HCT116 (cell line): ENCODE measurements at regions not wholly inside any gene's neighbourhood (a gene's known extent, or its start where the extent isn't known, plus 50 kb on each side); places are given as distances from the start of the nearest gene placed in this dataset.

Experiments used
- ATAC-seq: fragments of 200-7000 bp; cut with Tn5 transposase; 2 replicates; pipeline ENCODE4 v1.9.1; 2020; ENCODE audit warnings: mild to moderate bottlenecking, moderate library complexity
- BruUV-seq: library from RNA; stranded (reverse); fragments of 400-500 nt; replicated peaks from 2 replicates; lab custom pipeline; 2021; lab: Mats Ljungman, UMichigan
- CTCF ChIA-PET: fragments of 300-600 bp; sonication (Branson Sonifier 250); formaldehyde crosslinking; loops from one replicate; lab custom pipeline; 2021; ENCODE audit warnings: antibody characterized with exemption; lab: Charles Lee
- POLR2A ChIA-PET: fragments of 300-600, 350-600 bp; sonication (Branson Sonifier 250); formaldehyde crosslinking; loops from one replicate; lab custom pipeline; 2021; ENCODE audit warnings: antibody characterized with exemption; lab: Charles Lee
- RAD21 ChIA-PET, 2 experiments: fragments of 300-600 bp; sonication (Branson Sonifier 250); formaldehyde crosslinking; loops; one replicate each; lab custom pipeline; 2023; ENCODE audit warnings: low total read pairs in 2 of 2; ENCODE audit not compliant: uncharacterized antibody in 2 of 2, unreplicated experiment in 2 of 2, low non-redundant PET in 1 of 2; lab: Charles Lee
- DNase-seq: peaks from one replicate; pipeline ENCODE4 v3.0.0-alpha.2; 2010; ENCODE audit warnings: low read depth, low spot score
- H2AFZ ChIP-seq: fragments of 200-600 bp; shearing (Covaris generic), sonication (generic); 2 replicates; pipeline ENCODE4 v1.6.1; 2017; ENCODE audit warnings: low read depth, mixed run types, mixed read lengths, antibody characterized with exemption, low read length; ENCODE audit not compliant: poor library complexity, severe bottlenecking
- H3K27ac ChIP-seq: 2 replicates; pipeline ENCODE4 v1.5.1; 2012; ENCODE audit warnings: low read depth, low read length
- H3K27me3 ChIP-seq: fragments of 200-600 bp; sonication (generic); 2 replicates; pipeline ENCODE4 v1.6.1; 2016; ENCODE audit warnings: mixed run types, low read length, mixed read lengths; ENCODE audit not compliant: insufficient read depth
- H3K36me3 ChIP-seq, 2 experiments: fragments of 200-500 bp in 1 of 2; fragments of 200-600 bp in 1 of 2; sonication (Bioruptor generic) in 1 of 2; sonication (generic) in 1 of 2; 2 replicates each; pipeline versions ENCODE4 v1.5.1 to v1.6.1; 2014 to 2016; ENCODE audit warnings: low read length in 2 of 2, inconsistent platforms in 1 of 2, mixed read lengths in 1 of 2, mixed run types in 1 of 2; ENCODE audit not compliant: insufficient read depth in 2 of 2, control insufficient read depth in 1 of 2
- H3K4me1 ChIP-seq, 2 experiments: fragments of 200-600 bp in 1 of 2; sonication (generic) in 1 of 2; 2 replicates each; pipeline versions ENCODE4 v1.5.1 to v1.6.1; 2012 to 2017; ENCODE audit warnings: low read length in 2 of 2, inconsistent platforms in 1 of 2, mild to moderate bottlenecking in 1 of 2, mixed read lengths in 1 of 2, mixed run types in 1 of 2, moderate library complexity in 1 of 2; ENCODE audit not compliant: insufficient read depth in 2 of 2, control insufficient read depth in 1 of 2
- H3K4me2 ChIP-seq: fragments of 200-600 bp; sonication (generic); 2 replicates; pipeline ENCODE4 v1.6.1; 2017; ENCODE audit warnings: mixed run types, low read length, mixed read lengths
- H3K4me3 ChIP-seq, 2 experiments: fragments of 200-600 bp in 1 of 2; sonication (generic) in 1 of 2; replicated peaks in 1 of 2; 2 replicates each; pipeline ENCODE4 v1.5.1; 2011 to 2016; ENCODE audit warnings: low read length in 2 of 2, control low read depth in 1 of 2, low read depth in 1 of 2, mild to moderate bottlenecking in 1 of 2, mixed read lengths in 1 of 2, mixed run types in 1 of 2
- H3K79me2 ChIP-seq: fragments of 200-600 bp; sonication (generic); 2 replicates; pipeline ENCODE4 v1.6.1; 2017; ENCODE audit warnings: mild to moderate bottlenecking, mixed run types, low read length, moderate library complexity, mixed read lengths; ENCODE audit not compliant: insufficient read depth
- H3K9ac ChIP-seq: fragments of 200-600 bp; sonication (generic); 2 replicates; pipeline ENCODE4 v1.6.1; 2016; ENCODE audit warnings: low read length, mixed read lengths
- H3K9me2 ChIP-seq: fragments of 200-600 bp; sonication (generic), shearing (Covaris generic); 2 replicates; pipeline ENCODE4 v1.6.1; 2017; ENCODE audit warnings: mixed run types, mild to moderate bottlenecking, moderate library complexity; ENCODE audit not compliant: insufficient read depth
- H3K9me3 ChIP-seq, 2 experiments: fragments of 200-500 bp in 1 of 2; fragments of 200-600 bp in 1 of 2; sonication (Bioruptor generic) in 1 of 2; sonication (generic) in 1 of 2; 2 replicates each; pipeline ENCODE4 v1.6.1; 2014 to 2017; ENCODE audit warnings: low read length in 2 of 2, mixed read lengths in 2 of 2, inconsistent platforms in 1 of 2, low read depth in 1 of 2, mild to moderate bottlenecking in 1 of 2, mixed run types in 1 of 2, moderate library complexity in 1 of 2; ENCODE audit not compliant: control insufficient read depth in 1 of 2, insufficient read depth in 1 of 2
- H4K20me1 ChIP-seq: fragments of 200-600 bp; sonication (generic), shearing (Covaris generic); 2 replicates; pipeline ENCODE4 v1.6.1; 2017; ENCODE audit warnings: mixed run types, mild to moderate bottlenecking, moderate library complexity; ENCODE audit not compliant: insufficient read depth
- ATF3 ChIP-seq: IDR thresholded peaks from 2 replicates; pipeline ENCODE4 v1.6.1; 2012
- CEBPB ChIP-seq: IDR thresholded peaks from 2 replicates; pipeline ENCODE4 v1.6.1; 2012; ENCODE audit warnings: low read depth
- EGR1 ChIP-seq: IDR thresholded peaks from 2 replicates; pipeline ENCODE4 v1.6.1; 2012; ENCODE audit warnings: low read depth
- ELF1 ChIP-seq: IDR thresholded peaks from 2 replicates; pipeline ENCODE4 v1.6.1; 2012; ENCODE audit warnings: low read depth, borderline replicate concordance
- EZH2 ChIP-seq: fragments of 200-600 bp; sonication (generic); IDR thresholded peaks from 2 replicates; pipeline ENCODE4 v1.6.1; 2017; ENCODE audit warnings: antibody characterized with exemption, mixed run types
- EZH2phosphoT487 ChIP-seq: fragments of 200-600 bp; IDR thresholded peaks from 2 replicates; pipeline ENCODE4 v1.6.1; 2018; ENCODE audit warnings: antibody characterized with exemption, borderline replicate concordance
- FOSL1 ChIP-seq: IDR thresholded peaks from 2 replicates; pipeline ENCODE4 v1.6.1; 2012; ENCODE audit warnings: low read depth
- POLR2A ChIP-seq: IDR thresholded peaks from 2 replicates; pipeline ENCODE4 v1.7.0; 2011; ENCODE audit warnings: borderline replicate concordance; ENCODE audit not compliant: insufficient read depth, insufficient read length; ENCODE audit errors: extremely low read depth
- POLR2AphosphoS5 ChIP-seq: IDR thresholded peaks from 2 replicates; pipeline ENCODE4 v1.6.1; 2011; ENCODE audit warnings: mild to moderate bottlenecking, low read depth, low read length, moderate library complexity
- RAD21 ChIP-seq: IDR thresholded peaks from 2 replicates; pipeline ENCODE4 v1.6.1; 2012; ENCODE audit warnings: low read depth, mild to moderate bottlenecking
- REST ChIP-seq: IDR thresholded peaks from 2 replicates; pipeline ENCODE4 v1.6.1; 2012; ENCODE audit warnings: low read depth
- SIN3A ChIP-seq: IDR thresholded peaks from 2 replicates; pipeline ENCODE4 v1.6.1; 2012; ENCODE audit warnings: low read depth
- SP1 ChIP-seq: IDR thresholded peaks from 2 replicates; pipeline ENCODE4 v1.6.1; 2012; ENCODE audit warnings: low read depth
- SRF ChIP-seq: IDR thresholded peaks from 2 replicates; pipeline ENCODE4 v1.6.1; 2012; ENCODE audit warnings: low read depth
- TCF7L2 ChIP-seq: IDR thresholded peaks from 2 replicates; pipeline ENCODE4 v1.7.0; 2011; ENCODE audit warnings: borderline replicate concordance, inconsistent platforms; ENCODE audit not compliant: insufficient read depth, insufficient read length; ENCODE audit errors: extremely low read depth
- intact Hi-C: fragments of 100-400 bp; cut with micrococcal nuclease; formaldehyde crosslinking; loops from 2 replicates; pipeline ENCODE4 v1.10.0; 2022
- TF ChIP-seq, protein P1 (sequence below), 3 experiments: fragments of 200-600 bp in 1 of 3; sonication (generic) in 1 of 3; IDR thresholded peaks in 2 of 3; conservative IDR thresholded peaks in 1 of 3; 2 replicates each; pipeline ENCODE4 v1.5.1; 2012 to 2017; ENCODE audit warnings: low read depth in 2 of 3, low read length in 2 of 3, antibody characterized with exemption in 1 of 3, borderline replicate concordance in 1 of 3, control low read depth in 1 of 3, mild to moderate bottlenecking in 1 of 3, mixed read lengths in 1 of 3, mixed run types in 1 of 3, moderate library complexity in 1 of 3; ENCODE audit not compliant: insufficient read depth in 1 of 3

GRCh38 chr2:13201924-13202323 is 485.2 kb downstream of the TRIB2 start:
- BruUV-seq, result no TSS peak
- Histone ChIP-seq H3K9ac (no peak overlapping the region), H3K27ac (no peak overlapping the region), H3K79me2 (no peaks in the 10 kb centered on the region), H3K4me3 (no peak overlapping the region), H3K9me2 (no peaks in the 10 kb centered on the region), H3K9me3 (no peaks in the 10 kb centered on the region), H3K4me1 (no peaks in the 10 kb centered on the region), H2AFZ (no peak overlapping the region), H3K27me3 (no peaks in the 10 kb centered on the region), H4K20me1 (no peaks in the 10 kb centered on the region), H3K36me3 (no peaks in the 10 kb centered on the region), H3K4me2 (no peak overlapping the region)
- ChIA-PET CTCF (no interaction called here), RAD21 (no interaction called here), POLR2A (no interaction called here)
- DNase-seq (no peak), ATAC-seq (no peak)
- TF ChIP-seq EZH2 (no peak), SRF (no peak)
- intact Hi-C loops, result no loop called here

- intact Hi-C loops, result no loop called here
- H3K79me2 ChIP-seq, result no peaks in the 10 kb centered on the region
- RAD21 ChIA-PET, result no interaction called here
- no peaks in the 10 kb centered on the region for H3K9me2 ChIP-seq
- H2AFZ ChIP-seq, result no peak overlapping the region
- no peaks in the 10 kb centered on the region for H4K20me1 ChIP-seq
- ATAC-seq (no peak), DNase-seq (no peak)
- H3K4me1 ChIP-seq, result no peaks in the 10 kb centered on the region
- no TSS peak for BruUV-seq
- no peaks in the 10 kb centered on the region for H3K27me3 ChIP-seq
- no peak overlapping the region for H3K4me3 ChIP-seq
- H3K27ac ChIP-seq, result no peak overlapping the region
- H3K9me3 ChIP-seq, result peaks cover 0 to 6% of the 10 kb centered on the region in 2 experiments; a peak in 2 of 4 replicates
- no peak overlapping the region for H3K9ac ChIP-seq
- CTCF ChIA-PET, result no interaction called here
- H3K36me3 ChIP-seq, result no peaks in the 10 kb centered on the region
- POLR2A ChIA-PET, result no interaction called here
- no peak overlapping the region for H3K4me2 ChIP-seq
- TF ChIP-seq POLR2AphosphoS5 (no peak), EGR1 (no peak), SIN3A (no peak), ATF3 (no peak), CEBPB (no peak), POLR2A (no peak), EZH2 (no peak), ELF1 (no peak), FOSL1 (no peak), TCF7L2 (no peak), RAD21 (no peak), SRF (no peak), SP1 (no peak), REST (no peak), EZH2phosphoT487 (no peak)
- TF ChIP-seq, protein P1, sequence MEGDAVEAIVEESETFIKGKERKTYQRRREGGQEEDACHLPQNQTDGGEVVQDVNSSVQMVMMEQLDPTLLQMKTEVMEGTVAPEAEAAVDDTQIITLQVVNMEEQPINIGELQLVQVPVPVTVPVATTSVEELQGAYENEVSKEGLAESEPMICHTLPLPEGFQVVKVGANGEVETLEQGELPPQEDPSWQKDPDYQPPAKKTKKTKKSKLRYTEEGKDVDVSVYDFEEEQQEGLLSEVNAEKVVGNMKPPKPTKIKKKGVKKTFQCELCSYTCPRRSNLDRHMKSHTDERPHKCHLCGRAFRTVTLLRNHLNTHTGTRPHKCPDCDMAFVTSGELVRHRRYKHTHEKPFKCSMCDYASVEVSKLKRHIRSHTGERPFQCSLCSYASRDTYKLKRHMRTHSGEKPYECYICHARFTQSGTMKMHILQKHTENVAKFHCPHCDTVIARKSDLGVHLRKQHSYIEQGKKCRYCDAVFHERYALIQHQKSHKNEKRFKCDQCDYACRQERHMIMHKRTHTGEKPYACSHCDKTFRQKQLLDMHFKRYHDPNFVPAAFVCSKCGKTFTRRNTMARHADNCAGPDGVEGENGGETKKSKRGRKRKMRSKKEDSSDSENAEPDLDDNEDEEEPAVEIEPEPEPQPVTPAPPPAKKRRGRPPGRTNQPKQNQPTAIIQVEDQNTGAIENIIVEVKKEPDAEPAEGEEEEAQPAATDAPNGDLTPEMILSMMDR (IDR thresholded peaks at IDR 0.05 in 2 of 3, conservative IDR thresholded peaks at IDR 0.05 in 1 of 3; ENCODE audit: borderline replicate concordance in 1 of 3, insufficient read depth in 1 of 3, low read depth in 2 of 3, low read length in 2 of 3), result no peak
Observed at GRCh38 chr2:13212115-13212514, 495.4 kb downstream of the TRIB2 start.
